ENCODE measurements at regions not wholly inside any gene's neighbourhood (a gene's known extent, or its start where the extent isn't known, plus 50 kb on each side); places are given as distances from the start of the nearest gene placed in this dataset.

GRCh38 chr7:41554481-41554880 is 148.4 kb downstream of the INHBA start:
- TF ChIP-seq POLR2A (IDR thresholded peaks at IDR 0.05) (no peak), POLR2AphosphoS5 (IDR thresholded peaks at IDR 0.05) (no peak)
